ENCODE measurements at regions not wholly inside any gene's neighbourhood (a gene's known extent, or its start where the extent isn't known, plus 50 kb on each side); places are given as distances from the start of the nearest gene placed in this dataset.

DNA sequence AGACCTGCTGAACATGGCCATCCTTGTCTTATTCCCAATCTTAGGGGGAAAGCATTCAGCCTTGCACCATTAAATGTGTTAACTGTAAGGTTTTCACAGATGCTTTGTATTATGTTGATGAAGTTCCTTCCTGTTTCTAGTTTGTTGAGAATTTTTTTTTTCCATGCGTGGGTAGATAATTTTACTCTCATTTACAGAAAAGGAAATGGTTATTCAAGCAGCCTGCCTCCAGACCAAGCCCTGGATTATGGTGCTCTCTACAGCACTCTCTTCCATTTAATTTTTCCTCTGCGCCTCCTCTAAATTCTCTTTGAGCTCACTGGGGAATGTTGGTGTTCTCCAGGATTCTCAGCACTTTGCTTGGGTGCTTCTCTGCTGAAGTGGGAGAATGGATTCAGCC is 179.3 kb upstream of the PZP start:
- Histone ChIP-seq H3K36me3 (no peaks in the 10 kb centered on the region), H3K9me3 (no peaks in the 10 kb centered on the region), H3K27me3 (replicated peaks; ENCODE audit: insufficient read depth) (no peaks in the 10 kb centered on the region), H3K4me3 (no peak overlapping the region), H3K27ac (no peak overlapping the region), H3K4me1 (ENCODE audit: control insufficient read depth in 1 of 2, low read depth in 2 of 2) (no peaks in the 10 kb centered on the region)
- DNase-seq (ENCODE audit: low spot score) (no peak), ATAC-seq (ENCODE audit: insufficient number of reproducible peaks, low FRiP score, low read depth) (no peak)
- TF ChIP-seq, protein P1, sequence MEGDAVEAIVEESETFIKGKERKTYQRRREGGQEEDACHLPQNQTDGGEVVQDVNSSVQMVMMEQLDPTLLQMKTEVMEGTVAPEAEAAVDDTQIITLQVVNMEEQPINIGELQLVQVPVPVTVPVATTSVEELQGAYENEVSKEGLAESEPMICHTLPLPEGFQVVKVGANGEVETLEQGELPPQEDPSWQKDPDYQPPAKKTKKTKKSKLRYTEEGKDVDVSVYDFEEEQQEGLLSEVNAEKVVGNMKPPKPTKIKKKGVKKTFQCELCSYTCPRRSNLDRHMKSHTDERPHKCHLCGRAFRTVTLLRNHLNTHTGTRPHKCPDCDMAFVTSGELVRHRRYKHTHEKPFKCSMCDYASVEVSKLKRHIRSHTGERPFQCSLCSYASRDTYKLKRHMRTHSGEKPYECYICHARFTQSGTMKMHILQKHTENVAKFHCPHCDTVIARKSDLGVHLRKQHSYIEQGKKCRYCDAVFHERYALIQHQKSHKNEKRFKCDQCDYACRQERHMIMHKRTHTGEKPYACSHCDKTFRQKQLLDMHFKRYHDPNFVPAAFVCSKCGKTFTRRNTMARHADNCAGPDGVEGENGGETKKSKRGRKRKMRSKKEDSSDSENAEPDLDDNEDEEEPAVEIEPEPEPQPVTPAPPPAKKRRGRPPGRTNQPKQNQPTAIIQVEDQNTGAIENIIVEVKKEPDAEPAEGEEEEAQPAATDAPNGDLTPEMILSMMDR (IDR thresholded peaks at IDR 0.05): no peak

GRCh38 chr12:9383585-9383984 is 175.4 kb upstream of the PZP start:
- DNase-seq (ENCODE audit: low spot score): no peak
- Histone ChIP-seq H3K4me3 (no peak overlapping the region), H3K9me3 (no peaks in the 10 kb centered on the region), H3K27ac (no peak overlapping the region), H3K27me3 (replicated peaks; ENCODE audit: insufficient read depth) (no peaks in the 10 kb centered on the region), H3K36me3 (no peaks in the 10 kb centered on the region), H3K4me1 (ENCODE audit: control insufficient read depth in 1 of 2, low read depth in 2 of 2) (no peaks in the 10 kb centered on the region)
- ATAC-seq (ENCODE audit: insufficient number of reproducible peaks, low FRiP score, low read depth): no peak
- TF ChIP-seq, protein P1 (IDR thresholded peaks at IDR 0.05): no peak

DNA sequence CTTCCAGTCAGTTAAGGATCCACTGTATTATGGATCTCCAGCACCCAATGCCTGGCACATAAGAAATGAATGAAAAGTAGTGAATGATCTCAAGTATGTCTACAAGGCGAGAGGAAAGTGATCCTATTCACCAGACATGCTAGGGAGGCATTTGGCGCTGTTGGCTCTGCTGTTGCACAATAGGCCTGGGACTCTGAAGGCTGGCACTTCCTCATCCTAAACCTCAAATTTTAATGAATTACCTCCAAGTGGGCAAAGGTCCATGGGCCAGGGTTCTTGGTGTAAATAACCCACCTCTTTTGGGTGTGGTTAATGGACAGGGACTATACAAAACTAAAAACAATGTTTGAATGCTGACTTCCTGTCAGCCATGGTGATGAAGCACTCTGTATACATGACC is 173.4 kb upstream of the PZP start:
- TF ChIP-seq, protein P1 (IDR thresholded peaks at IDR 0.05): no peak
- H3K4me1 ChIP-seq (ENCODE audit: control insufficient read depth in 1 of 2, low read depth in 2 of 2): no peaks in the 10 kb centered on the region
- no peaks in the 10 kb centered on the region for H3K36me3 ChIP-seq
- no peak overlapping the region for H3K27ac ChIP-seq
- ATAC-seq (ENCODE audit: insufficient number of reproducible peaks, low FRiP score, low read depth) (no peak), DNase-seq (ENCODE audit: low spot score) (no peak)
- H3K9me3 ChIP-seq: no peaks in the 10 kb centered on the region
- no peaks in the 10 kb centered on the region for H3K27me3 ChIP-seq (replicated peaks; ENCODE audit: insufficient read depth)
- H3K4me3 ChIP-seq: no peak overlapping the region

GRCh38 chr12:9380650-9381049 is 172.5 kb upstream of the PZP start:
- Histone ChIP-seq H3K27me3 (replicated peaks; ENCODE audit: insufficient read depth) (no peaks in the 10 kb centered on the region), H3K4me3 (no peak overlapping the region), H3K27ac (no peak overlapping the region), H3K4me1 (ENCODE audit: control insufficient read depth in 1 of 2, low read depth in 2 of 2) (no peaks in the 10 kb centered on the region), H3K9me3 (no peaks in the 10 kb centered on the region), H3K36me3 (no peaks in the 10 kb centered on the region)
- TF ChIP-seq, protein P1 (IDR thresholded peaks at IDR 0.05): no peak
- DNase-seq (ENCODE audit: low spot score) (no peak), ATAC-seq (ENCODE audit: insufficient number of reproducible peaks, low FRiP score, low read depth) (no peak)

GRCh38 chr12:9379023-9379742 is 171.0 kb upstream of the PZP start:
- TF ChIP-seq, protein P1 (IDR thresholded peaks at IDR 0.05): no peak
- no peak for ATAC-seq (ENCODE audit: insufficient number of reproducible peaks, low FRiP score, low read depth)

More at GRCh38 chr12:9379023-9379742, 171.0 kb upstream of the PZP start:
- H3K27ac ChIP-seq: no peak overlapping the region
- no peaks in the 10 kb centered on the region for H3K9me3 ChIP-seq
- H3K27me3 ChIP-seq (replicated peaks; ENCODE audit: insufficient read depth): no peaks in the 10 kb centered on the region
- no peak for DNase-seq (ENCODE audit: low spot score)
- no peaks in the 10 kb centered on the region for H3K36me3 ChIP-seq
- no peak overlapping the region for H3K4me3 ChIP-seq
- H3K4me1 ChIP-seq (ENCODE audit: control insufficient read depth in 1 of 2, low read depth in 2 of 2): no peaks in the 10 kb centered on the region
